ENCODE measurements at regions not wholly inside any gene's neighbourhood (a gene's known extent, or its start where the extent isn't known, plus 50 kb on each side); places are given as distances from the start of the nearest gene placed in this dataset.

DNA sequence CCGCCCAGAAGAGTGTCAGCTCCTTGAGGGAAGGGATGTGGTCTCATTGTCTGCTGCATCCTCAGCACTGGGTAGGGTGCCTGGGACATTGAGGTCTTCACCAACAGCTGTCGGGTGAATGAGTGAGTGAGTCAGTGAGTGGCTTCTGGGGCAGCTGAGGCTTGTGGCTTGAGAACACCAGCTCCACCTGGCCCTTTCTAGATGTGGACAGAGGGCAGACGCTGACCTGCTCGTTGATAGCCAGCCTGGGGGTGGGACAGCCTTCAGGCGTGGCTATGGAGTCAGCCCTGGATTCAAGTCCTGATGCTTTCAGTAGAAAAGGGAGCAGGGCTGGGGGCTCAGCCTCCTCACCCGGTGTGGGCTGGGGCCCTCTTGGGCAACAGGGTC, 215.1 kb downstream of the C9orf50 start:
- Mint-ChIP-seq H3K9me3 (peaks cover 7% of the 10 kb centered on the region), H3K36me3 (peaks cover 5% of the 10 kb centered on the region), H3K4me1 (ENCODE audit: unreplicated experiment) (peaks cover 44% of the 10 kb centered on the region), H3K27ac (no peak overlapping the region), H3K4me3 (no peak overlapping the region), H3K27me3 (no peaks in the 10 kb centered on the region)
- no peak for DNase-seq (ENCODE audit: extremely low spot score, unreplicated experiment)
- TF ChIP-seq, protein P1, sequence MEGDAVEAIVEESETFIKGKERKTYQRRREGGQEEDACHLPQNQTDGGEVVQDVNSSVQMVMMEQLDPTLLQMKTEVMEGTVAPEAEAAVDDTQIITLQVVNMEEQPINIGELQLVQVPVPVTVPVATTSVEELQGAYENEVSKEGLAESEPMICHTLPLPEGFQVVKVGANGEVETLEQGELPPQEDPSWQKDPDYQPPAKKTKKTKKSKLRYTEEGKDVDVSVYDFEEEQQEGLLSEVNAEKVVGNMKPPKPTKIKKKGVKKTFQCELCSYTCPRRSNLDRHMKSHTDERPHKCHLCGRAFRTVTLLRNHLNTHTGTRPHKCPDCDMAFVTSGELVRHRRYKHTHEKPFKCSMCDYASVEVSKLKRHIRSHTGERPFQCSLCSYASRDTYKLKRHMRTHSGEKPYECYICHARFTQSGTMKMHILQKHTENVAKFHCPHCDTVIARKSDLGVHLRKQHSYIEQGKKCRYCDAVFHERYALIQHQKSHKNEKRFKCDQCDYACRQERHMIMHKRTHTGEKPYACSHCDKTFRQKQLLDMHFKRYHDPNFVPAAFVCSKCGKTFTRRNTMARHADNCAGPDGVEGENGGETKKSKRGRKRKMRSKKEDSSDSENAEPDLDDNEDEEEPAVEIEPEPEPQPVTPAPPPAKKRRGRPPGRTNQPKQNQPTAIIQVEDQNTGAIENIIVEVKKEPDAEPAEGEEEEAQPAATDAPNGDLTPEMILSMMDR (conservative IDR thresholded peaks at IDR 0.05): no peak

DNA sequence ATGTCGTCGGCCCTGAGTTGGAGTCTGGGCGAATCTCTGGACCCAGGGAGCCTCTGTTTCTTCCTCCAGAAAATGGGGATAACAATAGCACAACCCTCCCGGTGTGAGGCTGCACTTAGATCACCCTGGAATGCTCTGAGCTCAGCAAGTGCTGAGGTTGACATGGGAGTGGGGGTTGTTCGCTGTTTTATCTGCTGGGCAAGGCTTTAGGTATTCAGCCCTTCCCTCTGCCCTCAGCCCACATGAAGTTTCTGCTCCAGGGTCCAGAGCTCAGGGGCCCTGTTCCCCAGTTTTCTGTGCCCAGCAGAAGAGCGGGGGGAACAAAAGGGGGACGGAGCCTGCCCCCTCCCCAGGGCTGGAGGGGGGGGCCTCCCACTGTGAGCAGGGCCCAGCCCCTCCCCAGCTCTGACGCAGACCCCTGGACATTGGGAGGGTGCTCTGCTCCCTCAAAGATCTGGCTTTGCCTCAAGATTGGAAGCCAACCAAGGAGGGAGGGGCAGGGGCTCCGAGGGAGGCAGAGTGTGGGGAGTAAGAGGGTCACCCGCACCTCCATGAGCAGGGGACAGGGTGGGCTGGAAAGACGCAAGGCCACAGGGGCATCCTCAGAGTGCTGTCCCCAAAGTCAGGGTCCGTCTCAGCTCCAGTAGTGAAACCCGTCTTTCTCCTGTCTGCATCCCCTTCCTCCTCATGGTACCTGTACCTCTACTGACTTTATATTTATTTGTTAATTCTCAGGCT, 215.6 kb downstream of the C9orf50 start:
- Mint-ChIP-seq H3K27me3 (no peaks in the 10 kb centered on the region), H3K4me1 (ENCODE audit: unreplicated experiment) (peaks cover 44% of the 10 kb centered on the region), H3K4me3 (no peak overlapping the region), H3K36me3 (no peaks in the 10 kb centered on the region), H3K9me3 (peaks cover 2% of the 10 kb centered on the region), H3K27ac (peak overlapping the region; percentile 55)
- TF ChIP-seq, protein P1 (conservative IDR thresholded peaks at IDR 0.05): no peak
- DNase-seq (ENCODE audit: extremely low spot score, unreplicated experiment): no peak

DNA sequence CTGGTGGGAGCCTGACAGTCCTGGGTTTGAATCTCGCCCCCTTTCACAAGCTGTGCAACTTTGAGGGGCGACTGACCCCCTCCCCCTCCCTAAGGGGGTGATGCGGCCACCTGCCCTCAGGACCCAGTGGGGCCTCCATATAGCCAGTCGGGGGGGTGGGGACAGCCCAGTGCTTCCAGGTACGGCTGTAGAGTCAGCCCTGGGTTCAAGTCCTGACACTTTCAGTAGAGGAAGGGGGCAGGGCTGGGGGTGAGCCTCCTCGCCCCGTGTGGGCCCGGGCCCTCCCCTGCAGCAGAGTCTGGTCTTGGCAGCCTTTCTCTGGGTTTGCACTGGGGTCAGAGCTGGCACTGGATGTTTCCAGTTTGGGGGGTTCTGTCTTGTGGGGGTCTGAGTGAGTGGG, 216.3 kb downstream of the C9orf50 start:
- H3K36me3 Mint-ChIP-seq: no peaks in the 10 kb centered on the region
- no peaks in the 10 kb centered on the region for H3K9me3 Mint-ChIP-seq
- H3K4me3 Mint-ChIP-seq: no peak overlapping the region
- peak overlapping the region; percentile 55 for H3K27ac Mint-ChIP-seq
- TF ChIP-seq, protein P1 (conservative IDR thresholded peaks at IDR 0.05): no peak
- DNase-seq (ENCODE audit: extremely low spot score, unreplicated experiment): no peak
- peaks cover 49% of the 10 kb centered on the region for H3K4me1 Mint-ChIP-seq (ENCODE audit: unreplicated experiment)
- no peaks in the 10 kb centered on the region for H3K27me3 Mint-ChIP-seq

DNA sequence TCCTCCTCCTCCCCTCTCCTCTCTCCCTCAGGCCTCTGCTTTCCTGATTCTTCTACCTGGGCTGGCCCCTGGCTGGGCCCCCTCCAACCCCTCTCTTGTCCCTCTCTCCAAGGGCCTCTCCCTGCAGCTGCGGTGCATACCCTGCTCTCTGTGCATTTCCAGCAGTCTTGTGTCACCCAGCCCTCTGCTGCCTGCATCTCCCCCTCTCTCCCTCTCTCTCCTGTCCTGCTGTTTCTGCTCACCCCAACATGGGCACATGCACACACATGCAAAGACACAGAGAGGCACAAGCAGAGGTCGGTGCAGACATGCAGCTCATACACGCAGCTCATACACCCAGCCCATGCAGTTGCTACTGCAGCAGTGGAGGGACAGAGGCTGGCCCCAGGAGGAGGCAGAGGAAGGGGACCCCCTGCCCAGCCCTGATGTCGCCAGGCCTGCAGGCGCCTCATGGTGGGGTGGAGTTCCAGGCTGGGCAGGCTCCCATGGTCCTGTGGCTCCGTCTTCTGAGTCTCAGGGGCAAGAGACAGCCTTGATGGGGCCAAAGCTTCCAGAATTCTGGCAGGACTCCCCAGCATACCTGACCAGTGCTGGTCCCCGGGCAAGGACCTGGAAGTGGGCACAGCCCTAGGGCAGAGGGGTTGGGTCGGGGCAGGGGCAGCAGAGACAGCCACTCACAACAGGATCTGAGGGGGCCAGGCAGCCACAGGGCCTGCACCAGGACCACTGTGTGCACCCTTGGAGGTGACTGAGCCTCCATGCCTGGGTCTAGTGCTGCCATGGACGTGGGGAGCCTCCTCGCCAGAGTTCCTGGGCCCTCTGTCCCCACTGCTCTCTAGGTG, 216.9 kb downstream of the C9orf50 start:
- TF ChIP-seq, protein P1 (conservative IDR thresholded peaks at IDR 0.05): no peak
- H3K36me3 Mint-ChIP-seq: no peaks in the 10 kb centered on the region
- H3K4me3 Mint-ChIP-seq: peak overlapping the region; percentile 45
- DNase-seq (ENCODE audit: extremely low spot score, unreplicated experiment): no peak
- H3K9me3 Mint-ChIP-seq: no peaks in the 10 kb centered on the region
- H3K27ac Mint-ChIP-seq: peak overlapping the region; percentile 71
- peaks cover 52% of the 10 kb centered on the region for H3K4me1 Mint-ChIP-seq (ENCODE audit: unreplicated experiment)
- H3K27me3 Mint-ChIP-seq: no peaks in the 10 kb centered on the region

DNA sequence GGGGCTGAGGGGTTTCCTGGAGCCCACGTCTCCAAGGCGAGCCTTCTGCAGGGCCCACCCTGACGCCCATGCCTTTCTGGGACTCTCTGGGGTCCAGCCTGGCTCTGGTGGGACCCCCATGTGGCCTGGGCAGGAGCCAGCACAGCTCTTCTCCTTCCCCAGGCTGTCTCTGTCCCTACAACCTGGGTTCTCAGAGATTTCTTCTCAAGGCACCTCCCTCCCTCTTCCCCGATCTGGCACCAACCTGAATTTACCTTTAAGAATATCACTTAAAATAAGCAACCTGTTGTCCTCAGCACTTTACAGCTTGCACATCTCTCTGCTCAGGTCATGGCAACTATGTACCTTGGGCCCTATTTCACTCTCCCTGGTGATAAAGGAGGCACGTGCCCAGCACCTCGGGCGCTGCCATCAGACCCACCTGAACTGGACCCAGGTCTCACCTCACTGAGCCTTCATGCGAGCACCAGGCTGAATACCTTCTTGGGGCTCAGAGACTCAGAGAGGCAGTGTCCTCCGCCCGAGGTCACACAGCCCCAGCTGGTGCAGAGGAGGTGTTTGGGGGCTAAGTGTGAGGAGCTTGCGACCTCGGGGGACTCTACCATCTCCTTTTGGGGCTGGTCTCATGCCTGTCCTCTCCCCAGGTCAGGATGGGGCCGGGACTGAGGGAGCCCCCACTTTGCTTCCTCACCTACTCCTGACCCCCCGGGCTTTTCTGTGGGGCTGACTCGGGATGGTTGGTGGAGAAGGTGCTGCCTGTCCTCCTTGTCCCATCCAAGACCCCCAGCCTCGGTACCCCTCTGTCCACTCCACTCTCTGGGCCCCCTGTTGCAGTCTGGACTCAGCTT, 217.7 kb downstream of the C9orf50 start:
- H3K27ac Mint-ChIP-seq: peak overlapping the region; percentile 46
- TF ChIP-seq, protein P1 (conservative IDR thresholded peaks at IDR 0.05): no peak
- H3K36me3 Mint-ChIP-seq: no peaks in the 10 kb centered on the region
- H3K27me3 Mint-ChIP-seq: no peaks in the 10 kb centered on the region
- peaks cover 44% of the 10 kb centered on the region for H3K4me1 Mint-ChIP-seq (ENCODE audit: unreplicated experiment)
- no peak for DNase-seq (ENCODE audit: extremely low spot score, unreplicated experiment)
- H3K4me3 Mint-ChIP-seq: peak overlapping the region; percentile 45
- H3K9me3 Mint-ChIP-seq: no peaks in the 10 kb centered on the region
